H1 (cell line): ENCODE measurements at regions not wholly inside any gene's neighbourhood (a gene's known extent, or its start where the extent isn't known, plus 50 kb on each side); places are given as distances from the start of the nearest gene placed in this dataset.

Experiments used
- CTCF ChIA-PET: fragments of 300-600 bp; sonication (Branson Sonifier 250); formaldehyde crosslinking; loops from one replicate; lab custom pipeline; 2021; ENCODE audit not compliant: partially characterized antibody; lab: Charles Lee
- POLR2A ChIA-PET: fragments of 300-600 bp; sonication (Branson Sonifier 250); formaldehyde crosslinking; loops from one replicate; lab custom pipeline; 2021; ENCODE audit warnings: inconsistent platforms; ENCODE audit not compliant: partially characterized antibody; lab: Charles Lee
- DNase-seq, 2 experiments: peaks; one replicate each; pipeline versions ENCODE4 v3.0.0 to v3.0.0-alpha.2; 2010 to 2022; ENCODE audit warnings: low spot score in 2 of 2, low read depth in 1 of 2, mixed read lengths in 1 of 2
- FAIRE-seq: peaks from 2 replicates; lab custom pipeline; 2011; peaks lifted over from hg19 to GRCh38; lab: Jason Lieb, UNC
- H2AFZ ChIP-seq: 2 replicates; pipeline ENCODE4 v1.8.1; 2012; ENCODE audit warnings: low read length, inconsistent platforms
- H2AK5ac ChIP-seq: 2 replicates; pipeline ENCODE4 v1.6.1; 2013; ENCODE audit warnings: low read depth, low read length
- H2BK120ac ChIP-seq: replicated peaks from 2 replicates; pipeline ENCODE3; 2013; ENCODE audit warnings: low read depth, low read length, inconsistent platforms
- H2BK12ac ChIP-seq: 2 replicates; pipeline ENCODE4 v1.6.1; 2013; ENCODE audit warnings: low read depth, low read length
- H2BK15ac ChIP-seq: 2 replicates; pipeline ENCODE4 v1.6.1; 2013; ENCODE audit warnings: low read length
- H2BK20ac ChIP-seq: 2 replicates; pipeline ENCODE4 v1.6.1; 2013; ENCODE audit warnings: low read length
- H2BK5ac ChIP-seq: 2 replicates; pipeline ENCODE4 v1.6.1; 2013; ENCODE audit warnings: low read depth, low read length
- H3K14ac ChIP-seq: 2 replicates; pipeline ENCODE4 v1.6.1; 2013; ENCODE audit warnings: inconsistent platforms; ENCODE audit not compliant: insufficient read length
- H3K18ac ChIP-seq: 2 replicates; pipeline ENCODE4 v1.6.1; 2013; ENCODE audit warnings: low read length; ENCODE audit errors: extremely low read depth
- H3K23ac ChIP-seq: 2 replicates; pipeline ENCODE4 v1.6.1; 2013; ENCODE audit warnings: inconsistent platforms; ENCODE audit not compliant: insufficient read length
- H3K23me2 ChIP-seq: 2 replicates; pipeline ENCODE4 v1.6.1; 2013; ENCODE audit warnings: low read depth, low read length
- H3K27ac ChIP-seq: 2 replicates; pipeline ENCODE4 v1.6.1; 2011; ENCODE audit warnings: low read depth, low read length, inconsistent platforms
- H3K27me3 ChIP-seq, 4 experiments: replicated peaks in 1 of 4; 1 replicate in 1 of 4; 2 replicates in 3 of 4; pipeline versions ENCODE4 v1.6.1 to v1.8.1; 2011 to 2013; ENCODE audit warnings: low read length in 3 of 4, mild to moderate bottlenecking in 3 of 4, inconsistent platforms in 2 of 4, mixed read lengths in 2 of 4, moderate library complexity in 1 of 4; ENCODE audit not compliant: control insufficient read depth in 3 of 4, insufficient read depth in 3 of 4; ENCODE audit errors: extremely low read depth in 1 of 4
- H3K36me3 ChIP-seq, 4 experiments: 2 replicates each; pipeline versions ENCODE4 v1.6.1 to v1.8.1; 2011 to 2013; ENCODE audit warnings: mild to moderate bottlenecking in 4 of 4, low read length in 3 of 4, moderate library complexity in 2 of 4, control low read depth in 1 of 4, inconsistent platforms in 1 of 4; ENCODE audit not compliant: insufficient read depth in 4 of 4, control insufficient read depth in 2 of 4
- H3K4ac ChIP-seq: replicated peaks from 2 replicates; pipeline ENCODE3; 2013; ENCODE audit warnings: low read length, low read depth, mixed read lengths, inconsistent platforms; ENCODE audit not compliant: insufficient read length
- H3K4me1 ChIP-seq, 4 experiments: replicated peaks in 1 of 4; 1 replicate in 1 of 4; 2 replicates in 3 of 4; pipeline versions ENCODE4 v1.6.1 to v1.8.1; 2011 to 2013; ENCODE audit warnings: low read length in 3 of 4, inconsistent platforms in 2 of 4, mixed read lengths in 1 of 4; ENCODE audit not compliant: insufficient read depth in 4 of 4, control insufficient read depth in 3 of 4
- H3K4me2 ChIP-seq, 2 experiments: 2 replicates each; pipeline versions ENCODE4 v1.6.1 to v1.8.1; 2011 to 2013; ENCODE audit warnings: low read depth in 2 of 2, low read length in 2 of 2, control low read depth in 1 of 2, inconsistent platforms in 1 of 2, mild to moderate bottlenecking in 1 of 2; ENCODE audit not compliant: insufficient read depth in 1 of 2
- H3K4me3 ChIP-seq, 4 experiments: fragments of 200-600, 300-600 bp in 1 of 4; sonication (generic), shearing (Covaris generic), sonication (Bioruptor Twin) in 1 of 4; 2 replicates each; pipeline versions ENCODE4 v1.5.1 to v1.8.1; 2011 to 2016; ENCODE audit warnings: low read length in 4 of 4, low read depth in 3 of 4, control low read depth in 2 of 4, inconsistent platforms in 2 of 4, mild to moderate bottlenecking in 2 of 4, mixed read lengths in 1 of 4, moderate library complexity in 1 of 4; ENCODE audit not compliant: insufficient read depth in 2 of 4; ENCODE audit errors: extremely low read depth in 1 of 4
- H3K56ac ChIP-seq: replicated peaks from 2 replicates; pipeline ENCODE3; 2013; ENCODE audit warnings: low read depth, mild to moderate bottlenecking, mixed read lengths, low read length, inconsistent platforms; ENCODE audit not compliant: insufficient read length
- H3K79me1 ChIP-seq: 2 replicates; pipeline ENCODE4 v1.6.1; 2013; ENCODE audit warnings: low read depth, low read length, control low read depth
- H3K79me2 ChIP-seq, 2 experiments: 2 replicates each; pipeline versions ENCODE4 v1.6.1 to v1.8.1; 2012 to 2013; ENCODE audit warnings: low read length in 2 of 2, mild to moderate bottlenecking in 2 of 2, inconsistent platforms in 1 of 2; ENCODE audit not compliant: insufficient read depth in 2 of 2, control insufficient read depth in 1 of 2
- H3K9ac ChIP-seq, 4 experiments: replicated peaks in 1 of 4; 1 replicate in 1 of 4; 2 replicates in 3 of 4; pipeline versions ENCODE4 v1.6.1 to v1.8.1; 2011 to 2013; ENCODE audit warnings: low read depth in 3 of 4, low read length in 3 of 4, control low read depth in 2 of 4, mild to moderate bottlenecking in 2 of 4, moderate library complexity in 2 of 4, inconsistent platforms in 1 of 4; ENCODE audit errors: extremely low read depth in 1 of 4
- H3K9me3 ChIP-seq, 2 experiments: 2 replicates each; pipeline versions ENCODE4 v1.6.1 to v1.8.1; 2012 to 2013; ENCODE audit warnings: mild to moderate bottlenecking in 2 of 2, moderate library complexity in 2 of 2, control low read depth in 1 of 2, inconsistent platforms in 1 of 2, low read depth in 1 of 2, low read length in 1 of 2, mixed read lengths in 1 of 2; ENCODE audit not compliant: insufficient read depth in 2 of 2
- H4K20me1 ChIP-seq, 2 experiments: replicated peaks in 1 of 2; 2 replicates each; pipeline versions ENCODE3 to v1.8.1; 2011 to 2013; ENCODE audit warnings: inconsistent platforms in 2 of 2, low read length in 2 of 2, mild to moderate bottlenecking in 1 of 2; ENCODE audit not compliant: insufficient read depth in 2 of 2, control insufficient read depth in 1 of 2
- H4K5ac ChIP-seq: 2 replicates; pipeline ENCODE4 v1.6.1; 2013; ENCODE audit warnings: low read length, low read depth, mixed read lengths, inconsistent platforms; ENCODE audit not compliant: insufficient read length
- H4K8ac ChIP-seq: 2 replicates; pipeline ENCODE4 v1.8.0; 2013; ENCODE audit warnings: mild to moderate bottlenecking, moderate library complexity, low read length, inconsistent platforms; ENCODE audit not compliant: insufficient read depth; ENCODE audit errors: extremely low read depth
- H4K91ac ChIP-seq: replicated peaks from 2 replicates; pipeline ENCODE3; 2013; ENCODE audit warnings: low read length, mixed read lengths, inconsistent platforms; ENCODE audit not compliant: insufficient read length
- ATF2 ChIP-seq: IDR thresholded peaks from 2 replicates; pipeline ENCODE4 v1.6.1; 2012; ENCODE audit warnings: low read length, inconsistent platforms
- HDAC2 ChIP-seq, 2 experiments: fragments of 300-600 bp in 1 of 2; sonication (generic) in 1 of 2; IDR thresholded peaks; 2 replicates each; pipeline ENCODE4 v1.6.1; 2011 to 2012; ENCODE audit warnings: low read depth in 2 of 2, low read length in 2 of 2, mild to moderate bottlenecking in 2 of 2, moderate library complexity in 2 of 2, borderline replicate concordance in 1 of 2, inconsistent platforms in 1 of 2
- RAD21 ChIP-seq, 2 experiments: IDR thresholded peaks in 1 of 2; conservative IDR thresholded peaks in 1 of 2; 2 replicates each; pipeline ENCODE4 v1.6.1; 2011; ENCODE audit warnings: low read depth in 2 of 2, low read length in 2 of 2, improper control_type of control experiment in 1 of 2, inconsistent platforms in 1 of 2, mild to moderate bottlenecking in 1 of 2, moderate library complexity in 1 of 2
- RXRA ChIP-seq: IDR thresholded peaks from 2 replicates; pipeline ENCODE4 v1.6.1; 2011; ENCODE audit warnings: low read depth, mild to moderate bottlenecking, low read length, moderate library complexity; ENCODE audit not compliant: insufficient read depth
- SRF ChIP-seq: IDR thresholded peaks from 2 replicates; pipeline ENCODE4 v1.6.1; 2011; ENCODE audit warnings: mild to moderate bottlenecking, low read depth, low read length, moderate library complexity
- WGBS, 2 experiments: shearing (Covaris generic) in 1 of 2; methylation state at CpG; one replicate each; pipeline versions ENCODE4 v1.1.6 to v1.1.7; 2013 to 2015; ENCODE audit warnings: low lambda C conversion rate in 2 of 2, mixed read lengths in 2 of 2, inconsistent platforms in 1 of 2, low coverage in 1 of 2, missing lambda C conversion rate in 1 of 2; ENCODE audit not compliant: insufficient replicate concordance in 2 of 2, insufficient coverage in 1 of 2, insufficient read length in 1 of 2; ENCODE audit errors: extremely low coverage in 1 of 2, missing lambda C conversion rate in 1 of 2; 5-methylcytosine and 5-hydroxymethylcytosine counted together

GRCh38 chrX:6778544-6779503 is 243.9 kb upstream of the VCX3A start:
- peaks cover 0 to 8% (median 4%) of the 10 kb centered on the region in 4 experiments; a peak in 4 of 7 replicates for H3K4me1 ChIP-seq
- no peak overlapping the region for H3K14ac ChIP-seq
- H3K79me1 ChIP-seq: no peaks in the 10 kb centered on the region
- H3K4me2 ChIP-seq: peak overlapping the region; percentile 48 to 67
- peak overlapping the region; percentile 48 for H3K18ac ChIP-seq
- H2BK120ac ChIP-seq: peak overlapping the region; percentile 44
- no peak overlapping the region for H3K4ac ChIP-seq
- H3K79me2 ChIP-seq: no peaks in the 10 kb centered on the region
- peak overlapping the region; percentile 10 for H3K56ac ChIP-seq
- H3K27ac ChIP-seq: no peak overlapping the region; the same call in 1 of the 2 replicates
- H3K23me2 ChIP-seq: no peaks in the 10 kb centered on the region
- FAIRE-seq (peak; percentile 98), DNase-seq (peak in 1 of 2 experiments; percentile 45)
- no peak overlapping the region for H3K23ac ChIP-seq
- no peaks in the 10 kb centered on the region for H3K9me3 ChIP-seq
- H2AK5ac ChIP-seq: no peak overlapping the region; the same call in 1 of the 2 replicates
- peak overlapping the region; percentile 65 for H4K91ac ChIP-seq
- no peaks in the 10 kb centered on the region for H3K36me3 ChIP-seq
- H3K27me3 ChIP-seq: no peaks in the 10 kb centered on the region
- no peak overlapping the region for H2AFZ ChIP-seq
- H2BK12ac ChIP-seq: 0 out of 2 replicates have a peak overlapping the region, but pooled peaks have one; percentile 81
- peak overlapping the region; percentile 72; the same call in 1 of the 2 replicates for H2BK20ac ChIP-seq
- TF ChIP-seq SRF (no peak), RXRA (no peak), HDAC2 (IDR thresholded peaks at IDR 0.05; ENCODE audit: borderline replicate concordance in 1 of 2, low read depth in 2 of 2, low read length in 2 of 2) (0 out of 4 replicates have a peak, but pooled peaks of 1 of the 2 experiments have one; percentile 32), RAD21 (IDR thresholded peaks at IDR 0.05 in 1 of 2, conservative IDR thresholded peaks at IDR 0.05 in 1 of 2; ENCODE audit: low read depth in 2 of 2, low read length in 2 of 2) (0 out of 4 replicates have a peak, but pooled peaks of 1 of the 2 experiments have one; percentile 1), ATF2 (0 out of 2 replicates have a peak, but pooled peaks have one; percentile 33)
- H3K9ac ChIP-seq: no peak overlapping the region
- H2BK15ac ChIP-seq: no peak overlapping the region
- no peaks in the 10 kb centered on the region for H4K20me1 ChIP-seq
- ChIA-PET CTCF (no interaction called here), POLR2A (interaction anchor here (0.9 kb wide), 1 partner anchor 11 kb away, joined by 3 read pairs; no protein-coding TSS in a partner anchor)
- H3K4me3 ChIP-seq: peak overlapping the region in 1 of 4 experiments; percentile 24; a peak in 1 of 8 replicates
- 10% methylated on average over 21 of the region's 22 CpGs; no CpG with 5 or more reads in 1 of the 2 experiments for WGBS, 2 experiments
- H2BK5ac ChIP-seq: peak overlapping the region; percentile 77; the same call in 1 of the 2 replicates
- H4K8ac ChIP-seq: peak overlapping the region; percentile 2; the same call in 1 of the 2 replicates
- no peak overlapping the region for H4K5ac ChIP-seq
